ENCODE measurements at regions not wholly inside any gene's neighbourhood (a gene's known extent, or its start where the extent isn't known, plus 50 kb on each side); places are given as distances from the start of the nearest gene placed in this dataset.
"Not testable (repeated sequence)": the region's sequence is repeated elsewhere in the genome, so short reads cannot be mapped to it uniquely, and the experiment has no call there.

DNA sequence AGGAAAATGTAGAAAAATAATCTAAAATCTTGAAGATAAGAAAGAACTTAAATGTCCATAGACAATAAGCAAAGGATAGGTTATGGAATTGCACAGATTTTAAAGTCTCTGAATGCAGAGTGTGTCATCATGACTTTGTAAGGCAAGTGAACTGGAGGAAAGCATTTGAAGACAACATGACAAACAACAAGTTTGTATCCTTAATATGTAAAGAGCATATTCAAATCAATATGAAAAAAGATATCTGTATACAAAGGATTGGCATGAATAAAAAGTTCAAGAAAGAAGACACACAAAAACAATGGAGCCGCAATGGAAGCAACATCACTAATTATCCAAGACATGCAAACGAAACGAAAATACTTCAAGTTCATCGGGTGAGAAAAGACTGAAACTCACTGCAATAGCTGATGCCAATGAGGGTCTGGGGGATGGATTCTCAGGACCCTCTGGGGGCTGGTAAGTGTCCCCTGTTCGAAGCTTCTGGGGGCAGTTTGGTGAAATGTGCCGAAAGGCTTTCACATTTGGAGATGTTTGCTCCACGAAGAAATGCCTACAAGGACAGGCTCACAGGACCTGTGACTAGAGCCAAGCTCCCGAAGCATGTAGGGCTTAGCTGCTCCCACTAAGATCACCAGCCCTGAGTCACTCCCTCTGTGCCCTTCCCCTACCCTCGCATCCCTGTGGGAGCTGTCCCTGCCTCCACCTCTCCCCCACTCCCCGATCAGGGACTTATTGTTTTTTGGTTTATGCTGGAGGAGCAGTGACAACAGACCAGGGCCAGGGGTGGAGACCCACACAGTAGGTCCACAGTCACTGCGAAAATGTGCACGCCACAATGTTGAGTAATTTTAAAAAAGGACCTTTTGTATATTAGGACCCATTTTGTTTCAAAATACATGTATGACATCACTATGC, 345.7 kb upstream of the SFSWAP start:
- DNase-seq = no peak

DNA sequence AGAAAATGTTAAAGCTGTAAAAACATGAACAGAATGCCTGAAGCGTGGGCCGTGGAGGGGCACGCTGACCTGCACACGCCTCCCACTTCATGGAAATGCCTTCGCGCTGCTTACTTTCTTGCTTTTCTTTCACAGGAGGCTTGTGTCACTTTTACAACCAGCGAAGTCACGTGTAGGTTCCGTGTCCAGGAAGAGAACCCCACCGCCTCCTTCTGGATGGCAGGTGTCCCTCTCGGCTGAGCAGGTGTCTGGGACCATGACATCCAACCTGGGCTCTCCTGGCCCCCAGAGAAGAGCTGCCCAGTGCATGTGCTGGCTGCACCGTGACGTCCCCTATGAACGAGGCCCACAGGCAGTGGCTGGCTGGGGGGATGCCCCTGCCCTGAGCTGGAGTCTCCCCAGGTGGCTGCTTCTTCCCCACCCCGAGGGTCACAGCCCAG, 345.0 kb upstream of the SFSWAP start:
- DNase-seq = no peak

DNA sequence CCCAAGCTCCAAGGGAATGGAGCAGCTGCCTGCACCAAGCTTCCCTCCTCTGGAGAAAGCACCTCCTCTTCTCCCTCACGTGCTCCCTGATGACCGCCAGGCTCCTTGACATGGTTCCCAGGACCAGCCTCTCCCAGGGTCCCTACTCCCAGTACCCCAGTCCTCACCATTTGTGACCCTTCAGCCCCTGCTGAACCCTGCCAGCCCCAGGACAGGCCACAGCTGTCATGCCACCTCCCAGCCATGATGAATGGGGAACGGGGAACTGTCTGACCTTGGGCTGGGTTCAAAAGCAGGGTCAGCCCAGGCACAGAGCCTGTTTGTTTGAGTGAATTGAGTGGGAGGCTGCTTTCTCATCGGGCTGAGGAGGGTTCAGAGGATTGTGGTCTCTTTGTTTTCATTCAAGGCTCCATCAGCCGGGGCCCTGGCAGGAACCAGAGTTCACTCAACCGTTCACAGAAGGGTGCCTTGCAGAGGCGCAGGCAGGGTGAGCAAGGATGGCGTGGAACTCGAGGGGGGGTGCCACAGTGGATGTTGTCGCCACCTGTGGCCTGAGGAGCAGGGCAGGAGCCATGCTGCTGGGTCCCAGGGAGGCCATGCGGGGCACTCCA, 344.5 kb upstream of the SFSWAP start:
- no peak for DNase-seq

DNA sequence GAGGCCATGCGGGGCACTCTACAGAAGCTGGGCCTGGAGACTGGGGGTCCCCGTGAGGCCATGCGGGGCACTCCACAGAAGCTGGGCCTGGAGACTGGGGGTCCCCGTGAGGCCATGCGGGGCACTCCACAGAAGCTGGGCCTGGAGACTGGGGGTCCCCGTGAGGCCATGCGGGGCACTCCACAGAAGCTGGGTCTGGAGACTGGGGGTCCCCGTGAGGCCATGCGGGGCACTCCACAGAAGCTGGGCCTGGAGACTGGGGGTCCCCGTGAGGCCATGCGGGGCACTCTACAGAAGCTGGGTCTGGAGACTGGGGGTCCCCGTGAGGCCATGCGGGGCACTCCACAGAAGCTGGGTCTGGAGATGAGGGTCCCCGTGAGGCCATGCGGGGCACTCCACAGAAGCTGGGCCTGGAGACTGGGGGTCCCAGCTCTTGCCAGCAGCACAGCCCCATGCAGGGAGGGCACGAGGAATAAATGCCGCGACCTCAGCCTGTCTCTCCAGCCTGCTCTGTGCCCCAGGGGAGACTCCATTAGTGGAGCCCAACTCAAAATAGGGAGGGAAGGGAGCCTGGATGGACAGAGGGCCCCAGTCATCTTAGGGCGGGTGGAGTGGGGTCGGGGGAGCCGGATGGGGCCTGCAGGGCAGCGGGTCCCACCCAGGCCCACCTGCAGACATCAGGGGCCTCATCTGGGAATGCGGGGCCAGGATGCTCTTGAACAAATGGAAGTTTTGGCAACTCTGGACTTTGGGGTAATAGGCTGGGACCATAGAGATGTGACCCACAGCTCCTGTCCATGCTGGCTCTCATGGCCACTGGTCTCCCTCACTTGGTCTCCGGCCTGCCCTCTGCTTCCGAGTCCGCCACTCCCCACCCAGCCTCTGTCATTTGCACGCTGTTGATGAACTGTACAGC, 343.6 kb upstream of the SFSWAP start:
- not testable (repeated sequence) for DNase-seq

DNA sequence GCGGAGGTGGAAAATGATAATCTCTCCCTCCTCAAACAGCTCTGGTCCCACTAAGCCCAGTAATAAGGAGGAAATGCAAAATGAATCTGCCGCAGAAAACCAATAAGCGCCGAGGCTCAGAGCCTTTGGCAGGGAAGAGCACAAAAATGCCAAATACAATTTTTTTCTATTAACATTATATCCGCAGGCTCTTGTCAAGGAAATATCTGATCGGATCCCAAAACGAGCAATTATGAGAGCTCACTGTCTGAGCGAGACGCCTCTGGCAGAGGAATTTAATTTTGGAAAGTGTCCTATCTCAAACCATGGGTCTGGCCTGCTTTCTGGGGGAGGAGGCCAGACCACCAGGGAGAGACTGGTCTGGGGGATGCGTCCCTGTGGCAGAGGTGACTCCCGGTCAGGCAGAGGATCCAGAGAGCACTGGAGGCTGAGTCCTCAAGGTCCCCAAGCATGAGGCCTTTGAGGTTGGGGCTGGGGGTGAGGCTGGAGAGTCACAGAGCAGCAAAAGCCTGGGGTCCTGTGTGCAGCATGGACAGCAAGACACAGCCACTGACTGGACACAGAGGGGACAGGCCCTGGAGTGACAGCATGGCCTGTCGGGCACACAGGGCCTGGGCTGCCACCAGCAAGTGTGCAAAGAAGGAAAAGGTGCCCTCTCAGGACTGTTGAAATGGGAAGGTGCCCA, 342.8 kb upstream of the SFSWAP start:
- no peak for DNase-seq

DNA sequence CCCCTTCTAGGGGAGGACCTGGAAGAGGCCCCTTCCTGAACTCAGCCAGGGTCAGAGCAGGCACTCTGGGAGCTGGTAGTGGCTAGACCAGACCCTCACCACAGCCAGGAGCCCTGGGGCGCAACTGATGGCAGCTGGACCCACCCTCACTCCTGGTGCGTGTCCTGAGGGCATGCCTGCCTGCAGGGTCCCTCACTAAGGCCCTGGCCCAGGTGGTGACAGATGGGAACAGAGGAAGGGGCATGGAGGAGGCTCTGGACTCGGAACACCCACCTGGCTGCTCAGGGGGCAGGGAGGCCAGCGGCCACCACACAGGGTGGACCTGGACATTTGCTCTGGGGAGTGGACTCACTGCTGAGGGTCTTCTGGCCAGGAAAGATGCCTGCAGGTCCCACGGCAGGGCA, 342.2 kb upstream of the SFSWAP start:
- no peak for DNase-seq

DNA sequence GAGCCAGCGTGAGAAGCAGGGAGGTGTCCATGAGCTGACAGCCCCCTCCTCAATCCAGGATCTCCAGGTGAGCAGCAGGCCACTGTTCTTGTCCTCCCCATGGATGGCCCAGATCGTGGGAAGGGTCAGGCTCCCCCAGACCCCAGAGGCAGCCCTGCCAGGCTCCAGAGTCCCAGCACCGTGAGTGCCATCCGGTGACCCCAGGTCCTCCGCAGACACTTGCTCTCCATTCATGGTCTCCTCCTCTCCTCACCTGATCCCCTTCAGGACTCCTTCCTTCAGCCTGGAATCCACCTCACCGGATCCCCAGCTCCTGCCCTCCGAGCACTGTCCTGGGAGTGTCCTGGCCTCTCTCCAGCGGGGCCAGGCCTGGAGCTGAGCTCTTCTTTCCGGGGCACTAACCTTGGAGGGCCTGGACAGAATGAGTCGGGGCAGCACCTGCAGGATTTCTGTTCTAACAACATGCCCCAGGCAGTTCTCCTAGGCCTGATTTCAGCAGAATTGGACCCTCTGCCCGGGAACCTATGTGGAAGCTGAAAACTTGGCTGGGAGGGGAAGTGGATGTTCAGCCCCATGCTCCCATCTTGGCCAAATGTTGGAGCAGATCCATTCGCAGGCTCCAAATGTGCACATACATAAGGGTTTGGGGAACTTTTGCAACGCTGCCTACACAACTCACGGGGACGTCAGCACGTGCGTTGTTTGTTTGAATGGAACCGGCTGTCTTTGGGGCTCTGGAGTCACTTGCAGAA, 341.6 kb upstream of the SFSWAP start:
- no peak for DNase-seq

DNA sequence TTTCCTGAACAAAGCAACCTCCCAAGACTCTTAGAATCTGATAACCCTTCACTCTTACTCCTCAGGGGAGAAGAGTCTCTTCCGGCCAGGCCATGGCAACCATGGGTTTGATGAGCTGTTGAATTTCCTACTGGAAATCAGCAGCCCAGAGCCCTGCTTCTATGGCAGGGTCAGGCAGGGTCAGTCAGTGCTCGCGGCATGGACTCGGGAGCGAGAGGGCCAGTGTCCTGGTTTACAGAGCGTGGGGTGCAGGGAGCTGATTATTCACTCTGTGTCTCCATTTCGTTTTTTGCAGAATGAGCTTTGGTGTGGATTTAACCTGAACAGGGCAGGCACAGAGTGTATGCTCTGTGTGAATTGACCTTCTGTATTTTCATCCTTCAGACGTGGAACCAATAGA, 340.6 kb upstream of the SFSWAP start:
- no peak for DNase-seq

DNA sequence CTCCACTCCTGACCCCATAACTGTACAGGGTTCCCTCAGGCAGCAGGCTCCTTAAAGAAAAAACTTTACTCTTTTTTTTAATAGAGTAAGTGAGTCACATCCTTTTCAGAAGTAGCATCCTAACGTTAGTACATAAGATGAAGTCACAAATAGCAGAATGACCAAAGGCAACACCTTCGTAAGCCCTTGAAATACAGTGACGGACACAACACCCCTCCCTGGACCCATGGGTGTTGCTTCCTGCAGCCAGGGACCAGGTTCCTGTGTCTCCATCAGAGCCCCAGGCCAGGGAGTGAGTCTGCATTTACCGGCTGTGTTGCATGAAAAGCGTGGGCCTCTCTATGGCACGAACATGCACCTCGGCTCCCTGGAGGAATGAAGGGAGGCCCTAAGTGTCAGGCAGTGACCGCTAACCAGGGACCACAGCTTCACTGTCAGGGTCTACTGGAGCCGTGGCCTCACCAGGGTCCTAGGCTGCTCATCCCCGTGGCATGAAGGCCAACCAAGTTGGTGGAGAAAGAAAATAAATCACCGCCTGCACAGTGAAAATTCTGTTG, 340.0 kb upstream of the SFSWAP start:
- no peak for DNase-seq

DNA sequence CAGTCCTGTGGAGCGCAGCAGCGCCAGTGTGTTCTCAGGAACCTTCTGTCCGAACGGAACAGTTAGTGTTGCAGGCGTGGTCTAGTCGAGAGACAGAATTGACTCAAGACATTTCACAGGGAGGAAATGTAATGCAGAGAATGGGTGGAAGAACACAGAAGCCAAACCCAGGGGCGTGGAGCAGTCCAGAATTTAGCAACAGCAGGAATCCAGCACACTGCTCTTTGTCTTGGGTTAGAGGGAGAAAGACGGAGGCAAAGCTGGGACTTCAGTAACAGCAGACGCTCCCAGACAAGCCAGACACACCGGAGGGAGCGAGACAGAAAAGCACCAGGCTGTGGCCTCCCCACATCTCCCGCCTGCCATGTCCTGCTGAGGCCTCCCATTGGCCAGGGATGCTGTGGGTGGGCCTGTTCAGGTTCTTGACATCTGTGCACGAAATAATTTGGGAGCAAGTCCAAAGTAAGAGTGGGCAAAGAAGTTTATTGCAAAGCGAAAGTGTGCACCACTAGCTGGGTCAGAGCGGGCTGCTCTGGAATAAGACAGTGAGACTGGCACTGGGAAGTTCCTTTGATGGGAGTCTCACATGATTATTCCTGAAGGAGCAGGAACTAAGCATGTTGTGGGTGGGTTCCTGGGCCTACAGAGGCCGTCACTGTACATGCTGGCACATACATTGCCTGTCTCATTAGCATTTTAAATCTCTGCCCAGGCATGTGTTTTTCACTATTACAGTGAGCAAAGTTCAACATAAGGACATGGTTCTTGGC, 339.3 kb upstream of the SFSWAP start:
- DNase-seq = no peak

DNA sequence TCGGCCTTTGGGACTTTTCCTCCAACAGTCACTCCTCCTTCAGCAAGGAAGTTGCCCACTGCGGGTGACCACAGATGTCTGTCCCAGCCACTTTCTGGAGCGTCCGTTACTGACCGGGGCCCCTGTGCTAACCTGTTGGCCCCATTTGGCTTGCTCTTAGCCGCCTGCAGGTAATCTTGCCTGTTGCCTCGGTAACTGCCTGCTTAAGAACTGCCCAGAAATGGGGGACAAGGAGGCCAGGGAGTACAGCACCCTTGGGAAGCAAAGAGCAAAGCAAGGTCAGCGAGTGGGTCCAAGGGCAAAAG, 338.8 kb upstream of the SFSWAP start:
- no peak for DNase-seq

DNA sequence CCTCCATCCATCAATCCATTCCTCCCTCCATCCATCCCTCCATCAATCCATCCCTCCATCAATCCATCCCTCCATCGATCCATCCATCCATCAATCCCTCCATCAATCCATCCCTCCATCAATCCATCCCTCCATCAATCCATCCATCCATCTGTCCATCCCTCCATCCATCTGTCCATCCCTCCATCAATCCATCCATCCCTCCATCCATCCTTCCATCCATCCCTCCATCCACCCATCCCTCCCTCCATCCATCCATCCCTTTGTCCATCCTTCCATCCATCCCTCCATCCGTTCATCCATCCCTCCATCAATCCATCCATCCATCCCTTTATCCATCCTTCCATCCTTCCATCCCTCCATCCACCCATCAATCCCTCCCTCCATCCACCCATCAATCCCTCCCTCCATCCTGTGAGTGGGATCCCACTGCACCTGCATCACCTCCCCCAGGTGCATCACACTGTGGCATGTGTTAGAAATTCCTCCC, 338.1 kb upstream of the SFSWAP start:
- DNase-seq = no peak

DNA sequence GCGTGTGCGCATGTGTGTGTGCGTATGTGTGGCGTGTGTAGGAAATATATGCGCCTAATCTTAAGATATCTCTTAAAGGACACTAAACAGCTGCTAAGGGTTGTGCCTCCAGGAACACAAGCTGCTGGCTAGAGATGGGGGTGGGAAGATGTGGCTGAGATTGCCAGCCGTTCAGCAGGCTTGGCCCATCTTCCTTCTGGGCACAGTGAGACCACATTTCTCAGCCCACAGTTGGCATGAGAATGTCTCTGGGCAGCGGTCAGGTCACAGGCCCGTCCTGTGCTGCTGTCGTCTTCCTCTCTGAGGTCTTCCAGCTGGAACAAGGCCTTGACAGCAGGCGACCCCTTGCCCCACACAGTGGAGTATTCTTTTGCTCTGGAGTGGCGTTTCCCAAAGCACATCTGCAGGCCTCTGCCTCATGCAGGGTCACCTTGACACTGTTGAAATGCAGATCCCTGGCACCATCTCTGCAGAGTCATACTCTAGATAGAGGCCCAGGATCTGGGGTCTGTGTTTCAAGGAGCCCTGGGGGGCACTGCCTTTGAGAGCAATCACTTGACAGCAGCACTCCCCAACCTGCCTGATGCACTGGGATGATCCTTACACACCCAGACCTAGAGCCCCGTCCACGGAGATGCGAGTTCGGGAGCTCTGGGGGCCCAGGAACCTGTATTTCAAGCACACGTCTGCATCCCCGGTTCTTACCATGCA, 335.5 kb upstream of the SFSWAP start:
- DNase-seq = no peak

DNA sequence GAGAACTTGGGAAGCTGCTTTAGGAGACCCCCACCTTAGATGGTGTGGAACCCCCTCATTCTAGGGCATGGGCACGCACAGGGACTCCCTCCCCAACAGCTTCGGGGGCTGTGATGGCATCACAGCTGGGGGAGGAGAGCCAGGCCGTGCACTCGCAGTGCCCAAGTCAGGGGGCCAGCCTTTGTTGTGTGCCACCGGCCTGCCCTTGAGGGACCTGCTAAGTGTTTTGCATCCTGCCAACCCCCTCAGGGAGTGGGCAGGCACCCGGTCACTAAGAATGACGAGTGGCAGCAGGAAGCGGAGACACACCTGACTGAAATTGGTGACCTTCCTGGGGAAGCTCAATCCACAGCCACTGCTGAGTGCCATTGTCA, 334.9 kb upstream of the SFSWAP start:
- no peak for DNase-seq

DNA sequence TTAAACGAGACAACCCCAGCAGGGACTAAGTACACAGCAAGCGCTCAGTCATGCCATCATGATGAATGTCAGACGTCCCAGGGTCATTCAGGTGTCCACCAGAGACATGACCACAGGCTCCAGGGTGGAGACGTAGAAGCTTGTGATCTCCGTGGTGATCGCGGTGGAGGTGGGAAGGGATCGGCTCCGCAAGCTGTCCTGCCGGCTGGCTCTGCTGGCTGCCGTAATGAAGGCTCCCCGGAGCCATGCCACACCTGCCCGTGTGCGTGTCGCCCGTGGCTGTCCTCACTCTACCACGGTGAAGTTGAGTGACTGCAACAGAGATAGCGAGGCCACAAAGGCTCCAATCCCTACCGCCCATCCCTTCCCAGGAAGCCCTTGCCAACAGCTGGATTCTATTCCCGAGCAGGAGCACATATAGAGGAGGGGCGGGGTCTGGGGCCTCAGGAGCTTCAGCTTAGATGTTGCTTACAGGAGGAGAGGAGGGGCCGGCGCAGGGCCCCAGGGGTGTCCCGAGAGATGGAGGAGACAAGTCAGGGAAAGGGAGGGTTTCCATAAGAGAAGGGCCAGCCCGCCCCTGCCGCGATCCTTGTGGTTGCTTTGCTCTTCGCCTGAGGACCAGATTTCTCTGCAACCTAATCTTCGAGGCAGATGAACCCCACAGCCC, 332.6 kb upstream of the SFSWAP start:
- DNase-seq = no peak

DNA sequence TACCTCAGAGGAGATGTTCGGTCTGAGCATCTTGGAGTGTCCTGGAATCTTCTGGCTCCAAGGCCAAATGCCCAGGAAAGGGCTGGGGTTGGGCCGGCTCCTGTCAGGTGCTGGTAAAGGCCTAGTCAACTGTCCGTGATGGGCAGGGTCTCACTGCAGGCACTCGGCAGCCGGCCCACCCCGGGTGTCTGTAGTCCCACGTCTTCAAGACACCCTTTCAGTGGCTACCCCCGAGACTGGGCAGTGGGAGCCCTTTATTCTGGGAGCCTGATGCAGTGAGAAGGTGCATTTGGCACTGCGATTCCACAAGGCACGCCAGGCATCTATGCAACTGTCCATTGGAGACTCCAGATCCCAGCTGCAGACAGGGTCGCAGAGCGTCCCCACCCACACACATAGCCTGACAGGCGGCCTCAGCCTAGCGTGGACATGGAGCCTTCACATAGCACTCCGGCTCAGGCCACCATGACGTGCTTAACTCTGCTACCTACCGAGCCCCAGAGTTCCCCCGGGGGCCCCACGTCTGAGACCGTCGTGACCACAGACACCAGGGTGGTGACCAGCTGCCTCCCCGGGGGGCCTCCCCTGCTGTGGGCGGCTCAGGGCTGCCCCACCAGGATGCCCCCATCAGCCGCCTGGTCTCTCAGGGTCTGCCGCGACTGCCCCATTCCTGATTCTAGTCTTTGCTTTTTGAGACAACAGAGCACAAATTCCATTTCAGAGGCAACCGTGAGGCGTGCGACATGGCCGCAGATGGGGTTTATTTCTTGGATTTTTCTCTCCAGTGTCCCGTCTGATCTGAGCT, 331.8 kb upstream of the SFSWAP start:
- no peak for DNase-seq

DNA sequence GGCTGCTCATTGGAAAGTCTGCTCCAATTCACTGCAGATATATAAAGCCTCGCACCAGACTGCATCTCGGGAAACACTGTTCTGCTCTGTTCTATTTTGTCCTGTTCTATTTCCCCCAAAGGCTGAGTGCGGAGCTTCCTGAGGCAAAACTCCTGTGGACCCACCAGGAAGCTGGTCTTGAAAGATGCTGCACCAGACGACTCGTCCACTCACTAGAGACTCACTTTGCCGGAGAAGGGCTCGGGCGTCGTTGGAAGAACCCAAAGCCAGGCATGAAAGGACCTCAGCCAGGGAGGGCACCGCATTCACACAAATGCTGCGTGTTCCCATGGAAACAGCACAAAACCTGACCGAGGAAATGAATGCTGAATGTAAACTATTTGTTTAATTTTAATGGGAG, 331.2 kb upstream of the SFSWAP start:
- no peak for DNase-seq

DNA sequence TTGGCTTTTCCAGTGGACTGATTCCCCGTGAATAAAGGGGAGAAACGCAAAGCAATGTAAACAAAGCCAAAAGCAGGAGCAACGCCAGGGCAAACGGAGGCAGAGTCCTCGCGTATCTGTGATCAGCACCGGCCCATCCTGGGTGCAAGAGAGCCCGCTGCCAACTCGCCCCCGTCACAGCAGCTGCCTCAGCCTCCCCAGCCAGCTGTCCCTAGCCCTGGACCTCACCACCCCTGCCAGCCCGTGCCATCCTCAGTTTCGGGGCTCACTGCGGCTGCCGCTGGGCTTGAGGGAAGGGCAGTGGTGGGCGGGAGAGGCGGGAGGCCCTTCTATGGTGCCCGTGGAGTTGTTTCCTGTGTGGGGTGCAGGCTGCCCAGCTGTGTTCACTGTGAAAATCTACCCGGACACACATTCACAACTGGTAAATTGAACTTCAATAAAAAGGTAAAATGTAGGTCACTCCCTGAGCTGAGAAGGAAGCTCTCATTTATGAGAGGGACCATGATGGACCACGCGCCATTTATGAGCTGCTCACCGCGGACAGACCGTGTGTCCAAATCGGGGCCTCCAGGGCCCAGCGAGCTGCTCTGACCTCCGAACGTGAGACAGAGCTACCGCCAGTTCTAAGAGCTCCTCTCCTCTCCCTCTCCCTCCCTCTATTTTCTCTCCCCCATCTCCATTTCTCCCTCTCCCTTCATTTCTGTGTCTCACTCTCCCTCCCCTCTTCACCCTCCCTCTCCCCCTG, 330.5 kb upstream of the SFSWAP start:
- DNase-seq = no peak

All from stimulated activated CD4-positive, alpha-beta T cell treated with anti-CD3 and anti-CD28 coated beads, Interleukin-1b, Interleukin-23, amount 100 ng/mL, for 48 hours (primary cell).